NCI-H1105 (cell line): ENCODE measurements at regions not wholly inside any gene's neighbourhood (a gene's known extent, or its start where the extent isn't known, plus 50 kb on each side); places are given as distances from the start of the nearest gene placed in this dataset.
"Not testable (repeated sequence)": the region's sequence is repeated elsewhere in the genome, so short reads cannot be mapped to it uniquely, and the experiment has no call there.

ENCODE experiments used
- DNase-seq: peaks from one replicate; lab custom pipeline; 2025; lab: John Stamatoyannopoulos, UW

DNA sequence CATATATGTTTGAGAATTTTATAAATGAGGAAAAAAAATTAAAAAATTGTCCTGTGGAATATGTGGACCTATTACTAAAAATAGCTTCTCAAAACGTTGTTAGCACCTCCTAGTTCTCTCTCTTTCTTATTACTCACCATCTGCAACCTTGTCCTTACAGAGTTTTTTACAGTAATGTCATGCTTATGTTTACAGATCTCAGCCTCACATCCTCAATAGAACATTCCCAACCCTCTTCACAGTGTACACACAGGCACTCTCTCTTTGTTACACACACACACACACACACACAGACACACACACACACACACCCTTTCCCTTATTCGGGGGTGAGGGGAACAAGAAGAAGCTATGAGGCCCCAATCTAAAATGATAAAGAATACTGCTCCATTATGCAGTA is 197.7 kb downstream of the SLITRK6 start:
- no peak for DNase-seq

DNA sequence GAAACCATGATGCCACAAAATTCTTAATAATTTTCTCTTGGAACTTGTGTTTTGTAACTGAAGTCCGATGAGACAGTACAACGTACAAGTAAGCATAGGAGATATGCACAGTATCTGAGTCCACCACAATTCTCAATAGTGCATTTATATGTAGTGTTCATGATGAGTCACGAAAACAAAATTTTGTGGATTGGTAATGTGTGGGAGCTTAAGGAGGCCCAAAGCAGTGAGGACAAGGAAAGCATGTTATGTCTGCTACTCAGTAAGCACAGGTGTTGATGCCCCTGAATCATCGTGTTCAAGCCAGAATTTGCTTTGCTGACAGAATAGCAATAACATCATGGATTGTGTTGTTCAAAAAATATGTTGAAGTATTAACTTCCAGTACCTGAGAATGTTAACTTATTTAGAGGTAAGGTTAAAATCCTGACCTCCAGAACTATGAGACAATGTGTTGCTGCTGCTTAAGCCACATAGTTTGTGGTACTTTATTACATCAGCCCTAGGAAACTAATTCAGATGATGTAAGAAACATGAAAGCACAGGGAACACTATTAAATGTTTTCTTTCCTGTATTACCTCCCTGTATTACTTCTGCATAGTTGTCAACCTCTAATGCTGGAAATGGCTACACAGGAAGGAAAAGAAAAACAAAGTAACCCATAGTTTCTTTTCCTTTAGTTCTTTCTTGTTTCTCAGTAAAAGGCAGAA is 201.3 kb downstream of the SLITRK6 start:
- no peak for DNase-seq

DNA sequence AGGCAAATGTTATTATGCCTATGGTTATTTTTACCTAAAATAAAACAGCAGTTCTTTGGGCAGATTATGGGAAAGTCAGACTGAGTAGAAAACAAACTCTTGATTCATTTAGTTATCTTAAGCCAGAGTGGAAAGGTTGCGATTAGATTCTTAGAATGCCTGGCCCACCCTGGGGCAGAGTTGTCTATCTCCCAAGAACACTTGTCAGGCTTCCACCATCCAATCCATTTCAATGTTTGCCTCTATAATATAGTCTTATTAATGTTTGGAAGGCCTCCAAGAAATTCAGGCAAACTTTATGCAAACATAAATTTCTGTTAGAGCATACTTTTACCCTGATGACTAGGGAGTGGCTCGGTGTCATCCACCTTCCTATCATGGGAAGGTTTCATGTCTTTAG is 207.0 kb downstream of the SLITRK6 start:
- DNase-seq = no peak

DNA sequence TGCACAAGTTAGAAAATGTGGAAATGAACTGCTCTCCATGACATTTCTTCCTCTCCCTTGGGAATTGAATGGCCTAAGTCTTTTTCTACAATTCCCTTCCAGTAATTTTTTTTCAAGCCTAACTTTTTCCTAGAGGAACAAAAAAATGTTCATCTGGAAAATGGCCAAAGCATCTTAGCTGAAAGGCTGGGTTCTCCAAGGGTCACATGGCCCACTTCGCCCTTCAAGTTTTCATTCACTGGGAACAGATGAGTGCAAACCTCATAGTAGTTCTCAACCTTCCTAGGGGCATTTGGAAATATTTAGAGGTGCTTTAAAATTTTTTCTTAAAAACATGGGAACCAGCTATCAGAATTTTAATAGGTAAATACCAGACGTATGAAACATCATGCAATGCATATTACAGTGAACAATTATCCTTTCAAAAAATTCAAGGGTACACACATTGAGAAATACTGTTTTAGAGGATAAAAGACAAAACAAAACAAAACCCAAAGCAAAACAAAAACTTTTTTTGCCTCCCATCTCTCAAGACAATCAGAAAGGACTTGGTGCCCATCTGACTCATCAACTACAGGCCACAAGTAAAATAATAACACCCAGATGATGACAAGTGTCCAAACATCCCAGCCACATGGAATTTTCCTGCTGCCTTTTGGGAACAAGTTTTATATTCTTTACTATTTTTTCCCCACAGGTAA is 208.8 kb downstream of the SLITRK6 start:
- no peak for DNase-seq

DNA sequence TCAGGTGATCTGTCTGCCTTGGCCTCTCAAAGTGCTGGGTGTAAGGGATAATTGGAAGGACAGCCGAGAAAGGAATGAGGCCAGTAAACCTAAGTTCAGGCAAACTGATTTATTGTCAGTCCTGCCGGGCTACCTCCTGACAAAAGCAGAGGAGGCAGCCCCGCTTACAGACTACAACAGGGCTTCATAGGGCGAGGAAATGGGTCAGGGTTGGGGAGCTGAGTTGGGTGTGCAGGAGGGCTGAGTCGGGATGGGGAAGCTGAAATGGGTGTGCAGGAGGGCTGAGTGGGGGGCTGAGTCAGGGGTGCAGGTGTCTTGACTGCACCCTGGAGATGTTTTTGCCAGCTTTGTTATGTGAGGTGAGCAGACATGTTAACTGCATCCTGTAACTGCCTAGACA is 210.2 kb downstream of the SLITRK6 start:
- no peak for DNase-seq

DNA sequence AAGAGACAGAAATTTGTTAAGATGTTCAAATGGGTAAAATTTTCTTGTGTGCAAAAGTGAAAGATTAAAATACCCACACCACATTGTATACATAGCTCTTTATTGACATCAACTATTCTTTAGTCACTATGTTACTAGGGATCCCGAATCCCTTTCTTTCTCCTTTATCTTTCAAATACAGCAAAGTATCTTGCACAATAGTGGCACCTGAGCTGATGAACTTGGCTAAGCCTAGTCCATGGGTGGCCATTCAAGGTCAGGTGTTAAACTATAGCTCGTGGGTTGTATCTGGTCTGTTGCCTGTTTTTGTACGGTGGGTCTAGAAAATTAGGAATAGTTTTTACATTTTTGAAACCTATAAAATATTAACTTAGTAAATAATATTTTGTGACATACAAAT is 210.9 kb downstream of the SLITRK6 start:
- no peak for DNase-seq

DNA sequence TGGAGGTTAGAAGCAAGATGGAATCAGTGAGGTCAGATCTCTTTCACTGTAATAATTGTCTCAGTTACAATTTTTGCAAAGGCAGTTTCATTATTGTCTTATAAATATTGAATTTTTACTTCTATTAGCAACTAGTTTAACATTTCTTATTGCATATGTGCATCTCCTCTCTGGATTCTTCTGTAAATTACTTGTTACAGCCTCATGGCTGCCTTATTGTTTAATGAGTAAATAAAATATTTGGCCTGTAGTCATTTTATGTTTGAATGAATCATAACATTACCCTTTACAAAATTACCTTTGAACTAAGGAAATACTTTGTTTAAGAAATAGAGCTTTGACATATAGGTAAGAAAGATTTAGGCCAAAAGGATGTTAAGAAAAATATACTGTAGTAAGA is 212.4 kb downstream of the SLITRK6 start:
- DNase-seq = no peak

DNA sequence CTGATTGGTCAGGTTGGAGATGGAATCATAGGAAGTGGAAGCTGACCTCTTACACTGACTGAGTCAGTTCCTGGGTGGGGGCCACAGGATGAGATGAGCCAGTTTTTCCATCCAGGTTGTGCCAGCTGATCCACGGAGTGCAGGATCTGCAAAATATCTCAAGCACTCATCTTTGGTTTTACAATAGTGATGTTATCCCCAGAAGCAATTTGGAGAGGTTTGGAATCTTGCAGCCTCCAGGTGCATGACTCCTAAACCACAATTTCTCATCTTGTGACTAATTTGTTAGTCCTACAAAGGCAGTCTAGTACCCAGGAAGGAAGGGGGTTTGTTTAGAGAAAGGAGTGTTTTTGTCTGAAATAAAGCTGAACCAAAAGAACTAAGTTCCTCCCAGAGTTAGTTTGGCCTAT is 212.8 kb downstream of the SLITRK6 start:
- DNase-seq = no peak

DNA sequence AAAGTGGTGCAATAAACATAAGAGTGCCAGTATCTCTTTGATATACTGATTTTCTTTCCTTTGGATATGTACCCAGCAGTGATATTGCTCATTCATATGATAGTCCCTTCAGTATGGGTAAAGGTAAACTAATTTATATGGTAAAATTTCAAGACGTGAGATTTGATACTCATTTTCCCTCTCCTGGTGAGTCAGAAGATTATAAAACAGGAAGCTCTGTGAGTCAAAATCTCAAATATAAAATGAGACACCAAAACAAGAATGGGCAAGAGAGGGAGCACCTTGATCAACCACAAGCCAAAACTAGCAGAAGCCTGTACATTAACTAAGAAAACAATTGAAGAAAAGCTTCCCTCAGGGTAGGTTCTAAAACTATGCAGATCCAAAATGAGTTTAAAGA is 216.3 kb downstream of the SLITRK6 start:
- DNase-seq = no peak

DNA sequence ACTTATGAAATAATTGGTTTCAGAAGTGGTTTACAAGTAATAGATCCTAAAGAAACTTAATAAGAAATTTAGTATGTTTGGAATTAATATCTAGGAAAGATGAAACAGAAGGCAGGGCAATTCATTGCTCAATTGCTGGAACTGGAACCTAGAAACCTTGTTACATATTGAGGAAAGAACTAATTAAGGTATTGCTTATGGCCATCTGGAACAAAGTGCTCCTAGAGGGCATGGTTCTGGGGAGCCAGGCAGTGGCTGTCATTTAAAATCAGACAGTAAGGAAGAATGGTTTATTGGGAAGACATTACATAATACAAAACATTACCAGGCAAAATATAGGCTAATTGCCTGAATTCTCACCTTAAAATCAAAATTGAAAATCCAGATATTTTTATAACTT is 224.1 kb downstream of the SLITRK6 start:
- DNase-seq = no peak

DNA sequence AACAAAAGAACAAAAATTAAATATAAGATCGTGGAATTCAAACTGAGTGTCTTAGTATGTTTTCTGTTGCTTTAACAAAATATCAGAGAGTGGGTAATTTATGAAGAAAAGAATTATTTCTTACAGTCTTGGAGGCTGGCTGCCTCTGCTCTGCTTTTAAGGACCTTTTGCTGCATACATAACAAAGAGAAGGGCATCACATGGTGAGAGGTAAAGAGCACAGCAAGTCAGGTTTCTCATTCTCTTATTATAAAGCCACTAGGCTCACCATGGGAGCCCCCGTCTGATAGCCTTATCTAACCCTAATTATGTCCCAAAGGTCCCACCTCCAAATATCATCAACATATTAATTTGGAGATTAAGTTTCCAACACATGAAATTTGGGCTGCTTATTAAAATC is 231.3 kb downstream of the SLITRK6 start:
- DNase-seq = no peak

DNA sequence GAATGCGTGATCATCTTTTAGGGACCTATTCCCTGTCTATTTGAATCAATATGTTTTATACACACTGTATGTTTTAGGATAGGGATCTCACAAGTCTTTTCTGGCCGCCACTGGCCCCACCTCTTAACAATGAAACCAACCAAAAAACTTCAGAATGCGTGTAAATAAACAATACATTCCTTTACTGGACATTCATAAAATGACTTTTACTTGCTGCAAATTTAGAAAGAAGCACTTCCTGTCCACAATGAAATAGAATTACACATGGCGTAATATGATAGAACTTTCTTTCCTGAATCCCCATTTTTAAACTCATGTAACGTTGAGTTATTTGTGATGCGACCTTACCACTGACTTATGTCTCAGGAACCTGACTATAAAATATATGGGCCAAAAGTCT is 233.6 kb downstream of the SLITRK6 start:
- no peak for DNase-seq

DNA sequence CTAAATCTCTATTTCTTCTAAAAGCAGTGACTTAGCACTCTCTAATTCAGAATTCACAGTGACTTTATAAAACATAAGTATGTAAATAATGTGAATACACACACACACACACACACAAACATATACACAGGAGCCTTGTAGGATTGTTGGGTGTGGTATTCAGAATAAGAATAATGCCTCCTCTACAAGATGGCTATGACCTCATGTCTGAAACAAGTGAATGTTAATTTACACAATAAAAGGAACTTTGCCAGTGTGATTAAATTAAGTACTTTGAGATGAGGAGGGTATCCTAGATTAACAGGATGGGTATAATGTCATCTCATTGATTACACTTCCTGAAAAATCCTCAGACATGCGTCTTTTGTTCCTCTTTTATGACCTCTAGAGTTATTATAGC is 234.6 kb downstream of the SLITRK6 start:
- no peak for DNase-seq

DNA sequence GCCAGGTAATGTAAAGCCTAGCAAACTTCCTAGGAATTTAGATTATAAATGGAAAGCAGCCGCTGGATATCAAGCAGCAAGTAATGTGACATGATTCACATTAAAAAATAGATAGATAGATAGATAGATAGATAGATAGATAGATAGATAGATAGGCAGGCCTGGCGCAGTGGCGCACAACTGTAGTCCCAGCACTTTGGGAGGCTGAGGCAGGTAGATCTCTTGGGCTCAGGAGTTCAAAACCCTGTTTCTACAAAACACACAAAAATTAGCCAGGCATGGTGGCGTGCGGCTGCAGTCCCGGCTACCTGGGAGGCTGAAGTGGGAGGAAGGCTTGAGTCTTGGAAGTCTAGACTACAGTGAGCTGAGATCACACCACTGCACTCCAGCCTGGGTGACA is 236.9 kb downstream of the SLITRK6 start:
- no peak for DNase-seq

DNA sequence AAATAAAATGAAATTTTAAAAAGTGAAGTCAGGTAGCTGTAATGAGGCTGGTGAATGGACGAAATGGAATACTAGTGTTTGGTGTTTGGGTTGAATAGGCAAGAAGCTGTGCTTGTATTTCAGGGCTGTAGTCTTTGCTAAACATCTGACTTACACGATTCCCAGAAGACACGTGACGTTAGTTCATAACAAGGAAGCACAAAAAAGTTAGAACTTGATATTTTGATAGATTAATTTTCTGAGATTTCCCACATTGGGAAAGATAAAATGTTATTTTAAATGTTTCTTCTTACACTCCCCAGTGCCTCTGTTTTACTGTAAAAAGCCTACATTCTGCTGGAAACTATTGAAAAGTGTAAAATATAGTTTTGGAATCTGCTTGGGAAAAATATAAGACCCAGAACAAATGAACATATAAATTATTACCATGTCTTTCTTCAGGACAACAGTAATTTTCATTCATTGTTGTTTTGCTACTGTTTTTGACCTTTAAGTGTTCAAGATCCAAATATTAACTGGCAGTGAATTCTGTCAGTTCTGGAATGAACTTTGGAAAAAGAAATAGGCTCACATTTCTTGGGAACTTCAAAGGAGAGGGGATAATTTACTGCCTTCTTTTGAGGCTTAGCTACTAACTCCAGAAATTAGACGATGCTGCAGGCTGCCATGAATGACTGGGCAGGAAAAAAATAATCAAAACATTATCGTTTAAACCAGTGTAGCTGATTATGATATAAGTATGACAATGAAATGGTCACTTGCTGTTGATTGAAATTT is 241.3 kb downstream of the SLITRK6 start:
- DNase-seq = no peak

DNA sequence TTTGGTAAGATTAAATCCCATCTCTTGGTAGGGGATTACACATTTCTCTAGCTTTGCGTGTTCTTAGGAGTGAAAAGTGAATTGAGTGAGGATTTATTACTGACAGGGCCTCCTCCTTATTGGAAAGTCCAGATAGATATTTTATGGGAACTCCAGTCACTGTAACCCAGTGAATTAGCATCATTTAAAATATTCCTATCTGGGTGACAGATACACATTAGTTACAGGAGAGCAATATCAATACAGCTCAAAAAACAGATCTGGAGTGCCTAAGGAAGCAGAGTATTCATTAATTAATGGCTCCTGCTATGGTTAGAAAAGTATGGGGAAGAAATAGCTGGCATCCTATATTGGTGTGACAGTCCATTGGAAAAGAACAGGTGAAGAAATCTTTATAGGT is 248.2 kb downstream of the SLITRK6 start:
- DNase-seq = no peak

DNA sequence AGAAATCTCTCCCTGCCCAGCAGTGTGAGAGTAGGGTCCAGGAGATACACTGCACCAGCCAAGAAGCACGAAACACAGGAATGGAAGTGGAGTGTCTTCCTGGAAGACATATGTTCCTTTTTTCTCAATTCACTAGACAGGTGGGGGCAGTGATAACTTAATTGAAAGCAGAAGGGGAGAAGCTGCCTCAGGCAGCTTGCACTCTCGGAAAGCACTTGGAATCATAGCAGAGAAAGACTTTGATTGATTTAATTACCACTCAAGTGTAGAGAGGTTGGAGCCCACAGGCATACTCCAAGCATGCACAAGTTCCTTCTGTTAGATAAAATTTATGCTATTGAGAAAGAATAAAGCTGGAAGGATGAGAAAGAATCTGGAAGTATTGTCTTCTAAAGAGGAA is 249.4 kb downstream of the SLITRK6 start:
- no peak for DNase-seq

DNA sequence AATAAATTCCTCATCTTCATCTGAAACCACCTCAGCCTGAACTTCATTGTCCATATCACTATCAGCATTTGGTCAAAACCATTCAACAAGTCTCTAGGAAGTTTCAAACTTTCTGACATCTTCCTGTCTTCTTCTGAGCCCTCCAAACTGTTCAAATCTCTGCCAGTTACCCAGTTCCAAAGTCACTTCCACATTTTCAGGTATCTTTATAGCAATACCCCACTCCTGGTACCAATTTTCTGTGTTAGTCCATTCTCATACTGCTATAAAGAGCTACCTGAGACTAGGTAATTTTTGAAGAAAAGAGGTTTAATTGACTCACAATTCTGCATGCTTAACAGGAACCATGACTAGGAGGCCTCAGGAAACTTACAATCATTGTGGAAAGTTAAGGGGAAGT is 250.4 kb downstream of the SLITRK6 start:
- DNase-seq = not testable (repeated sequence)

DNA sequence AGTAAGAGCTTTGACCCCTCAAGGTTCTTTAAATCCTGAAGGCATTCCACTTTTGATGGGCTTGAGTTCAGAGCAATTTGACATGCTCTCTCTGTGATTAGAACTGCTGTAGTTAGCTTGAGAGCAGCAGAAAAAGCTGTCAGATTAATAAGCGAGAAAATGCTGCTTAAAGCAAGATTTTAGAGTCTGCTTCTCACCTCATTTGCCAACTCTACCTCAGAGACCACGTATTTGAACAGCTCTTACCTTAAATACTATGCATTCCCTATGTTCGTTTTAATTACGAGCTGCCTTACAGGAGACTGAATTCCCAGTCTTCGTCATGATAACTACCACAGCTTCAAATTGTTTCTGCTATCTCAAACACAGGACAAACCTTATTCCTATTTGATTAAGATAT is 253.4 kb downstream of the SLITRK6 start:
- no peak for DNase-seq

DNA sequence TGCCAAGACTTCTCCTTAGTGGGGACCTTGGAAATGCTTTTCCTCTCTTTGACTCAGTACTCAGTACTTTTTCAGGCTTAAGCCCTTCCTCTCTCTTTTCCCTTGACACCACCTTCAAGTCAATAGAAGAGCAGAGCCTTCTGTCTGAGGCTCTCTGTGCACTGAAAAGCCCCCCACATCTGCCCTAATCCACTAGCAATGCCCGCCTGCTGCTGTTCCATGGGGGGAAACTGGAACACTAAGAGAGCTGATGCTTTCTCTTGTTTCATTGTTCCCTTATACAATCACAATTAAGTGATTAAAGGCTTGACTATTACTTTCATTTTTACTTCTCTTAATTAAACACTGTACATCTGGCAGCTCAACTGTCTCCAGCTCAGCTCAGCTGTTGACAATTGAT is 254.5 kb downstream of the SLITRK6 start:
- DNase-seq = no peak

DNA sequence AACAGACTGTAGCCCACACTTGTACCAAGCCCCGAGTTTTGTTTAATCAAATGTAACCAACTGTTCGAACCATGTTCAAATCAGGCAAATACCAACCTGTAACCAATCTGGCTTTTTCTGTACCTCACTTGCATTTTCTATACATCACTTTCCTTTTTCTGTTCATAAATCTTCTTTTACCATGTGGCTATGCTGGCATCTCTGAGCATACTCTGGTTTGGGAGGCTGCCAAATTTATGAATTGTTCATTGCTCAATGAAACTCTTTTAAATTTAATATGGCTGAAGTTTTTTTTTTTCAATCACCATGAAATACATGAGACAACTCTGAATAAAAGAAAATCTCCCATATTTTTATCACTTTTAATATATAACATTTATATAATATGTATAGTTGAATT is 256.1 kb downstream of the SLITRK6 start:
- DNase-seq = no peak

DNA sequence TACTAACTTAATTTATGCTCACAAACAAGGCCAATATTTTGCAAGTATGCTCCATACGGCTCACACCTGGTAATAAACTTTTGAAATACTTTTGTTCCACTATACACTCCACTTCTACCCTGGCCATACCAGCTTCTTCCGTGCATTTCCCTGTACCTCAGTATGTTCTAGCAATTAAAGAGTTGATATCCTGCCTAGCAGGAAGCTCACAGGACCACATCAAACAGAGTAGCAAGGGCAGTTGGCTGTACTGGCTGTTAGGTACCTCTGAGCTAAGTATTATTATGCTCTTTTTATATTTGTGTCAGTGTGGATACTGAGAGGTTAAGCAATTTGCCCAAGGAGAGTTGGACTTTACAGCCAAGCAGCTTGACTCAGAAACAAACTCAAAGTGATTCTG is 257.7 kb downstream of the SLITRK6 start:
- DNase-seq = no peak

DNA sequence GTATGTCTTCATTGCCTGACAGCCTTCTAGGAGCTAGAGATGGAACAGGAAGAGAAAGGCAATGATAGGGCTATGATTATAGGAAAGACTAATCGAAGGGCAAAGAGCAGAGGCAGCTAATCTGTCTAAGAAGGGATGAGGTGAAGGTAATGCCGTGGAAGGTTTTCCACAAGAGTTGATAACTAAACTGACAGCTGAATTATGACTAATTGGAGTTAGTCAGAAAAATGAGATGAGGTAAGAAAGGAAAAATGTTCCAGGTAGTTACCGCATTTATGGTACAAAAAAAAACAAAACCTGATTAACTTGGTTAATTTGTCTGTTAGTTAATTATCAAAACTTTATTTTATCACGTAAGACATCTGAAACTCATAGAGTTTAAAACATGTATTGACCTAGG is 260.3 kb downstream of the SLITRK6 start:
- no peak for DNase-seq
